CD4-positive, alpha-beta memory T cell (primary cell): ENCODE measurements at regions not wholly inside any gene's neighbourhood (a gene's known extent, or its start where the extent isn't known, plus 50 kb on each side); places are given as distances from the start of the nearest gene placed in this dataset.
A peak's percentile ranks its signal among the peaks of the same experiment; 100 is the strongest.
"Not testable (repeated sequence)": the region's sequence is repeated elsewhere in the genome, so short reads cannot be mapped to it uniquely, and the experiment has no call there.

Source experiments
- CTCF ChIA-PET: fragments of 350-600 bp; sonication (Branson Sonifier 250); formaldehyde crosslinking; loops from one replicate; lab custom pipeline; 2021; ENCODE audit warnings: inconsistent platforms; ENCODE audit not compliant: partially characterized antibody; lab: Charles Lee
- POLR2A ChIA-PET: fragments of 350-600 bp; sonication (Branson Sonifier 250); formaldehyde crosslinking; loops from one replicate; lab custom pipeline; 2021; ENCODE audit not compliant: partially characterized antibody; lab: Charles Lee
- DNase-seq, 5 donors: peaks; one replicate each; pipeline versions ENCODE4 v3.0.0 to v3.0.0-alpha.2; 2020 to 2022; ENCODE audit warnings: mixed read lengths in 1 of 5
- H3K27ac ChIP-seq: one replicate; pipeline ENCODE4 v1.7.0; 2013; ENCODE audit warnings: low read depth, low read length
- H3K27me3 ChIP-seq: 2 replicates; pipeline ENCODE4 v1.7.0; 2013; ENCODE audit warnings: mild to moderate bottlenecking, low read length, moderate library complexity; ENCODE audit not compliant: insufficient read depth
- H3K36me3 ChIP-seq: 2 replicates; pipeline ENCODE4 v1.7.0; 2013; ENCODE audit warnings: mild to moderate bottlenecking, low read length, moderate library complexity; ENCODE audit not compliant: insufficient read depth
- H3K4me1 ChIP-seq: 2 replicates; pipeline ENCODE4 v1.7.0; 2013; ENCODE audit warnings: mild to moderate bottlenecking, low read length, moderate library complexity; ENCODE audit not compliant: insufficient read depth
- H3K4me3 ChIP-seq, 2 donors: one replicate each; pipeline ENCODE4 v1.7.0; 2013; ENCODE audit warnings: low read length in 2 of 2, mild to moderate bottlenecking in 1 of 2
- H3K9me3 ChIP-seq, 2 donors: one replicate each; pipeline ENCODE4 v1.7.0; 2013; ENCODE audit warnings: low read length in 2 of 2, control low read depth in 1 of 2; ENCODE audit not compliant: control insufficient read depth in 1 of 2
- H3K27ac Mint-ChIP-seq, 7 donors: one replicate each; pipeline ENCODE4 v1.8.0; 2020 to 2021; ENCODE audit warnings: mixed read lengths in 7 of 7, mild to moderate bottlenecking in 6 of 7, inconsistent platforms in 3 of 7, moderate library complexity in 3 of 7
- H3K27me3 Mint-ChIP-seq, 2 donors: one replicate each; pipeline ENCODE4 v1.8.0; 2020 to 2021; ENCODE audit warnings: mixed read lengths in 2 of 2
- H3K36me3 Mint-ChIP-seq, 2 donors: one replicate each; pipeline ENCODE4 v1.8.0; 2020 to 2021; ENCODE audit warnings: mixed read lengths in 2 of 2, inconsistent platforms in 1 of 2, mild to moderate bottlenecking in 1 of 2
- H3K4me1 Mint-ChIP-seq, 4 donors: one replicate each; pipeline ENCODE4 v1.8.0; 2020 to 2021; ENCODE audit warnings: mixed read lengths in 4 of 4, mild to moderate bottlenecking in 1 of 4
- H3K4me3 Mint-ChIP-seq, 8 donors: one replicate each; pipeline ENCODE4 v1.8.0; 2020 to 2021; ENCODE audit warnings: mixed read lengths in 8 of 8, mild to moderate bottlenecking in 7 of 8, moderate library complexity in 6 of 8, inconsistent platforms in 3 of 8
- H3K9me3 Mint-ChIP-seq, 8 donors: one replicate each; pipeline ENCODE4 v1.8.0; 2020 to 2021; ENCODE audit warnings: mixed read lengths in 8 of 8, mild to moderate bottlenecking in 5 of 8, inconsistent platforms in 3 of 8, moderate library complexity in 1 of 8
- intact Hi-C: fragments of 100-400 bp; cut with micrococcal nuclease; formaldehyde crosslinking; loops from one replicate; pipeline ENCODE4 v1.15.1; 2023

DNA sequence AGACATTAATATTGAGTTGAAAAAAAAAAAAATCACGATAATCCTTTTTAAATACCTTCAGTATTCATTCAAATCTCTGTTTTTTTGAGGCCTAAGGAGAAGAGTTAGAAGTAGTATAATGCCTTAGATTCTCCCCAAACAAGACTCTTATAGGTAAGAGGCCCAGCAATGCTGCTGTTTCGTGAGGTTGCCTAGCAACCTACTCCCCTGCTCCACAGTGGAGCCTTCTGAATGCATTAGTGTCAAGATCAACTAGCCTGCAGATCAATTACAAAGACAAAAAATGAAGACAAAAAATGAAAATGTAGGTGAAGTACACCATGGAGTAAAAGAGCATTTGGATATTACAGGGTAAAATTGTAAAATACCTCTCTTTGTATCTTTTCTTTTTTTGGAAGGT, 229.8 kb upstream of the LUZP2 start:
- Mint-ChIP-seq H3K4me1 (no peaks in the 10 kb centered on the region), H3K27me3 (no peaks in the 10 kb centered on the region), H3K36me3 (no peaks in the 10 kb centered on the region), H3K27ac (no peak overlapping the region), H3K4me3 (no peak overlapping the region), H3K9me3 (peaks cover 2 to 18% (median 9%) of the 10 kb centered on the region in 8 donors)
- Histone ChIP-seq H3K4me1 (no peaks in the 10 kb centered on the region), H3K9me3 (no peaks in the 10 kb centered on the region), H3K36me3 (no peaks in the 10 kb centered on the region), H3K27ac (no peak overlapping the region), H3K27me3 (no peaks in the 10 kb centered on the region), H3K4me3 (no peak overlapping the region)
- no peak for DNase-seq
- ChIA-PET POLR2A (no interaction called here), CTCF (no interaction called here)
- intact Hi-C loops = no loop called here

DNA sequence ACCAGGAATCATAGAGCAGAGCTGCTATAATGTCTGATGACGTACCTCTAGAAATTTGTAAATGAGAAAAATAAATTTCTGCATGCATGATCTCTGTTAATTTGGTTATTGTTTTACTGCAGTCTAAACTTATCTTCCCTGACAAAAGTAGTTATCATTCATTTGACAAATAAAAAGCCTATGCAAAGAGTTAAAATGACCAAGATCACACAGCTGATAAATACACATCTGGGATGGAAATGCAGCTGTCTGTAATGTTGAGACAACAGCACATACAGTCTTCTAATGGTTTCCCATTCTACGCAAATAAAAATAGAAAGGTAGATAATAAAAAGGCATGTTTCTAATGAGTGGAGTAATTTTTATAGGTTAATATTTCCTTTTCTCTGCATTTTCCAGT, 225.1 kb upstream of the LUZP2 start:
- H3K27me3 ChIP-seq = no peaks in the 10 kb centered on the region
- no peaks in the 10 kb centered on the region for H3K36me3 ChIP-seq
- intact Hi-C loops = no loop called here
- peaks cover 0 to 5% of the 10 kb centered on the region in 2 donors for H3K9me3 ChIP-seq
- Mint-ChIP-seq H3K9me3 (peaks cover 3 to 27% (median 11%) of the 10 kb centered on the region in 8 donors), H3K27ac (no peak overlapping the region), H3K36me3 (no peaks in the 10 kb centered on the region), H3K4me3 (no peak overlapping the region), H3K4me1 (no peaks in the 10 kb centered on the region), H3K27me3 (no peaks in the 10 kb centered on the region)
- DNase-seq = no peak
- H3K27ac ChIP-seq = no peak overlapping the region
- no peaks in the 10 kb centered on the region for H3K4me1 ChIP-seq
- POLR2A ChIA-PET = no interaction called here
- H3K4me3 ChIP-seq = no peak overlapping the region
- CTCF ChIA-PET = no interaction called here

- H3K4me1 ChIP-seq, H3K36me3 Mint-ChIP-seq, H3K4me1 Mint-ChIP-seq, intact Hi-C loops, H3K27ac Mint-ChIP-seq, POLR2A ChIA-PET, CTCF ChIA-PET, H3K27ac ChIP-seq, H3K27me3 ChIP-seq, H3K9me3 ChIP-seq, H3K4me3 ChIP-seq, H3K27me3 Mint-ChIP-seq, H3K4me3 Mint-ChIP-seq, H3K36me3 ChIP-seq: not testable (repeated sequence)
- DNase-seq = peak in 1 of 5 donors; percentile 37
- H3K9me3 Mint-ChIP-seq = peaks cover 2 to 17% (median 5%) of the 10 kb centered on the region in 8 donors
Measured at GRCh38 chr11:24274214-24274781, 222.6 kb upstream of the LUZP2 start.

- DNase-seq = no peak
- no peaks in the 10 kb centered on the region for H3K27me3 Mint-ChIP-seq
- CTCF ChIA-PET = no interaction called here
- Histone ChIP-seq H3K4me3 (no peak overlapping the region), H3K4me1 (no peaks in the 10 kb centered on the region), H3K9me3 (no peaks in the 10 kb centered on the region), H3K27ac (no peak overlapping the region), H3K36me3 (no peaks in the 10 kb centered on the region), H3K27me3 (no peaks in the 10 kb centered on the region)
- POLR2A ChIA-PET = no interaction called here
- intact Hi-C loops = no loop called here
- no peak overlapping the region for H3K4me3 Mint-ChIP-seq
- H3K36me3 Mint-ChIP-seq = no peaks in the 10 kb centered on the region
- peaks cover 5 to 22% (median 15%) of the 10 kb centered on the region in 8 donors for H3K9me3 Mint-ChIP-seq
- H3K4me1 Mint-ChIP-seq = no peaks in the 10 kb centered on the region
- H3K27ac Mint-ChIP-seq = no peak overlapping the region
Measured at GRCh38 chr11:24286238-24286637, 210.6 kb upstream of the LUZP2 start.

GRCh38 chr11:24289301-24289700, 207.6 kb upstream of the LUZP2 start:
- DNase-seq = no peak
- Histone ChIP-seq H3K4me1 (no peaks in the 10 kb centered on the region), H3K27ac (no peak overlapping the region), H3K27me3 (no peaks in the 10 kb centered on the region), H3K9me3 (no peaks in the 10 kb centered on the region), H3K36me3 (no peaks in the 10 kb centered on the region), H3K4me3 (no peak overlapping the region)
- intact Hi-C loops = no loop called here
- no peaks in the 10 kb centered on the region for H3K36me3 Mint-ChIP-seq
- no peak overlapping the region for H3K27ac Mint-ChIP-seq
- H3K4me1 Mint-ChIP-seq = no peaks in the 10 kb centered on the region
- H3K9me3 Mint-ChIP-seq = peaks cover 5 to 24% (median 9%) of the 10 kb centered on the region in 8 donors
- POLR2A ChIA-PET = no interaction called here
- H3K4me3 Mint-ChIP-seq = no peak overlapping the region
- no peaks in the 10 kb centered on the region for H3K27me3 Mint-ChIP-seq
- CTCF ChIA-PET = no interaction called here

DNA sequence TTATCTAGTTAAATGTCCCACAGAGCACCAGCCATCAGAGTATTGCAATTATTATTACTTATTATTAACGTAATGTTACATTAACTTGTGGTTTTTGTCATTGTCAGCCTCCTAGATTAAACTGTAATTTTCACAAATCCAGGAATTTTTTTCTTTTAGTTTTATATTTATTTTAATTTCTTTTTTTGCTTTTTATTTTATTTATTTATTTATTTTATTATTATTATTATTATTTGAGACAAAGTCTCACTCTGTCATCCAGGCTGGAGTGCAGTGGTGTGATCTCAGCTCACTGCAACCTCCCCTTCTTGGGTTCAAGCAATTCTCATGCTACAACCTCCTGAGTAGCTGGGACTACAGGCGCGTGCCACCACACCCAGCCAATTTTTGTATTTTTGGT, 202.9 kb upstream of the LUZP2 start:
- Mint-ChIP-seq H3K27me3 (no peaks in the 10 kb centered on the region), H3K4me3 (no peak overlapping the region), H3K36me3 (no peaks in the 10 kb centered on the region), H3K9me3 (peaks cover 0 to 19% (median 10%) of the 10 kb centered on the region in 8 donors), H3K4me1 (no peaks in the 10 kb centered on the region), H3K27ac (no peak overlapping the region)
- no peaks in the 10 kb centered on the region for H3K9me3 ChIP-seq
- no peak overlapping the region for H3K27ac ChIP-seq
- intact Hi-C loops = no loop called here
- H3K4me1 ChIP-seq = no peaks in the 10 kb centered on the region
- DNase-seq = no peak
- no peak overlapping the region for H3K4me3 ChIP-seq
- POLR2A ChIA-PET = no interaction called here
- H3K27me3 ChIP-seq = no peaks in the 10 kb centered on the region
- CTCF ChIA-PET = no interaction called here
- H3K36me3 ChIP-seq = no peaks in the 10 kb centered on the region

DNA sequence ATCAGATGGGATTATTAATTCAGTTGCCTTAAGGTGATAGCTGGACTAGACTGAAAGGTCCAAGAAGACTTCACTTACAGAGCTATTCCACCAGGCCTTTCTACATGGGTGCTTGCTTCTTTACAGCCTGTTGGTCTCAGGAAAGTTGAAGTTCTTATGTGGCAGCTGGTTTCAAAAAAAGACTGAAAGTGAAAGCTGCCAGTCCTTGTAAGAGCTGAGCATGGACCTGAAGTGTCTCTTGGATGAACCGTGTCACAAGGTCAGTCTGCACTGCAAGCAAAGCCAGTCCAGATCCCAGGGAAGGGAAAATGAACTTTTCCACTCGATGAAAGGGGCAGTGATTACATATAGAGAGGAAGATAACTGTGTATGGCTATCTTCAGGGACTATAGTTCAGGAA, 201.5 kb upstream of the LUZP2 start:
- POLR2A ChIA-PET = no interaction called here
- CTCF ChIA-PET = no interaction called here
- H3K4me1 ChIP-seq = no peaks in the 10 kb centered on the region
- no peak overlapping the region for H3K4me3 ChIP-seq
- H3K9me3 ChIP-seq = no peaks in the 10 kb centered on the region
- H3K27ac ChIP-seq = no peak overlapping the region
- no peaks in the 10 kb centered on the region for H3K36me3 Mint-ChIP-seq
- H3K27me3 ChIP-seq = no peaks in the 10 kb centered on the region
- no peak overlapping the region for H3K27ac Mint-ChIP-seq
- no peak for DNase-seq
- no peaks in the 10 kb centered on the region for H3K27me3 Mint-ChIP-seq
- no peak overlapping the region for H3K4me3 Mint-ChIP-seq
- no peaks in the 10 kb centered on the region for H3K36me3 ChIP-seq
- no peaks in the 10 kb centered on the region for H3K4me1 Mint-ChIP-seq
- intact Hi-C loops = no loop called here
- peaks cover 2 to 19% (median 9%) of the 10 kb centered on the region in 8 donors for H3K9me3 Mint-ChIP-seq

DNA sequence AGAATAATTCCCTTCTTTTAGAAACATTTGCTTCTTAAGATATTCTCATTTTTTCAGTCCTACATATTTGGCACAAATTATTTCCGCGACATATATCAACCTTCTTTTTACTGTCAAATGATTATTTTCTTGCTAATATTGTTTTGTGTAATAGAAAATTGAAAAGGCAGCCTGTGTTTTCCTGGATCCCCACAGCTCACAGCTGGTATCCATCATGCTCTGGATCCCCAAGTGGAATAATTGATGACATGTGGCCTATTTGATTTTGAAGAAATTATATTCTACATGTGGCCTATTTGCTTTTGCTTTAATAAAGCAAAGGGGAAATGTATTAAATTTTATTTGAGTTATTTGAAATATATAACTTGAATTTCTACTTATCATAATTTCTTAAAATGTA, 199.4 kb upstream of the LUZP2 start:
- Histone ChIP-seq H3K4me1 (no peaks in the 10 kb centered on the region), H3K27ac (no peak overlapping the region), H3K27me3 (no peaks in the 10 kb centered on the region), H3K4me3 (no peak overlapping the region), H3K36me3 (no peaks in the 10 kb centered on the region), H3K9me3 (no peaks in the 10 kb centered on the region)
- Mint-ChIP-seq H3K36me3 (no peaks in the 10 kb centered on the region), H3K4me3 (no peak overlapping the region), H3K27ac (no peak overlapping the region), H3K27me3 (no peaks in the 10 kb centered on the region), H3K4me1 (no peaks in the 10 kb centered on the region), H3K9me3 (peaks cover 2 to 19% (median 9%) of the 10 kb centered on the region in 8 donors)
- CTCF ChIA-PET = no interaction called here
- intact Hi-C loops = no loop called here
- no peak for DNase-seq
- POLR2A ChIA-PET = no interaction called here
